Embryonic facial prominence (tissue), 1 donor: ENCODE measurements at regions not wholly inside any gene's neighbourhood (a gene's known extent, or its start where the extent isn't known, plus 50 kb on each side); places are given as distances from the start of the nearest gene placed in this dataset.

Experiments
- DNase-seq: peaks from one replicate; pipeline ENCODE4 v3.0.0-alpha.2; 2016; ENCODE audit errors: extremely low spot score

GRCh38 chr10:110375121-110375520 is 70.4 kb upstream of the SMNDC1 start:
- DNase-seq, result no peak

- DNase-seq, result no peak
Measured at GRCh38 chr10:110376021-110376766, 71.5 kb upstream of the SMNDC1 start.

GRCh38 chr10:110376767-110377160 is 72.0 kb upstream of the SMNDC1 start:
- no peak for DNase-seq

- DNase-seq, result no peak
Measured at GRCh38 chr10:110378006-110378405, 73.3 kb upstream of the SMNDC1 start.

GRCh38 chr10:110378533-110379108 is 73.9 kb upstream of the SMNDC1 start:
- DNase-seq, result no peak

- no peak for DNase-seq
Measured at GRCh38 chr10:110379831-110380230, 75.1 kb upstream of the SMNDC1 start.

GRCh38 chr10:110380293-110380692 is 75.6 kb upstream of the SMNDC1 start:
- DNase-seq, result no peak

- DNase-seq, result no peak
Measured at GRCh38 chr10:110382695-110383094, 78.0 kb upstream of the SMNDC1 start.

- DNase-seq, result no peak
Measured at GRCh38 chr10:110387617-110387982, 82.9 kb upstream of the SMNDC1 start.

GRCh38 chr10:110387983-110388686 is 83.4 kb upstream of the SMNDC1 start:
- DNase-seq, result no peak

- DNase-seq, result no peak
Measured at GRCh38 chr10:110388687-110389052, 84.0 kb upstream of the SMNDC1 start.

GRCh38 chr10:110389255-110389654 is 84.5 kb upstream of the SMNDC1 start:
- no peak for DNase-seq

GRCh38 chr10:110391541-110391940 is 86.8 kb upstream of the SMNDC1 start:
- DNase-seq, result no peak

GRCh38 chr10:110392121-110392520 is 87.4 kb upstream of the SMNDC1 start:
- DNase-seq, result no peak

- no peak for DNase-seq
Measured at GRCh38 chr10:110392868-110393740, 88.4 kb upstream of the SMNDC1 start.

- no peak for DNase-seq
Measured at GRCh38 chr10:110393866-110394265, 89.1 kb upstream of the SMNDC1 start.

GRCh38 chr10:110394296-110394695 is 89.6 kb upstream of the SMNDC1 start:
- no peak for DNase-seq

GRCh38 chr10:110394898-110395297 is 90.2 kb upstream of the SMNDC1 start:
- DNase-seq, result no peak

- no peak for DNase-seq
Measured at GRCh38 chr10:110395350-110396283, 90.9 kb upstream of the SMNDC1 start.

- DNase-seq, result no peak
Measured at GRCh38 chr10:110396284-110396651, 91.5 kb upstream of the SMNDC1 start.

GRCh38 chr10:110397856-110398255 is 93.1 kb upstream of the SMNDC1 start:
- DNase-seq, result no peak
